ENCODE measurements at regions not wholly inside any gene's neighbourhood (a gene's known extent, or its start where the extent isn't known, plus 50 kb on each side); places are given as distances from the start of the nearest gene placed in this dataset.
"Not testable (repeated sequence)": the region's sequence is repeated elsewhere in the genome, so short reads cannot be mapped to it uniquely, and the experiment has no call there.

DNA sequence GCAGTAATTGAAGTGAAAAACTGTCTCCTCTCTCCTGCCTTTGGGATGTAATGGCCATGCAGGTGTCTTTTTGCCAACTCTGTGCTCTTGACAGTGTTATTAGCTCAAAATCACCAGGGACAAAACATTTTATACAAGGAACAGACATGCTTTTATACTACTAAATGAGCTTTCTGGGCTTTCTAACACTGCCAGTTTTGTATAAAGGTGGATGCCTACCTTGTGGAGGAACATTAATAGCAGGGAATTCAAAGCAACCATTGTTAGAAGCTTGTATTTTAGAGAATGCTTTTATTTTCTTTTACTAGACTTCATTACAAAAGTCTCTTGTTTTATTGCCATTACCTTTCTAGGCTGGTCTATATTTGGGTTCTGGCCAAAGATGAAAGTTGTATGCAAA is 54.7 kb upstream of the ARSJ start:
- no peak for DNase-seq

DNA sequence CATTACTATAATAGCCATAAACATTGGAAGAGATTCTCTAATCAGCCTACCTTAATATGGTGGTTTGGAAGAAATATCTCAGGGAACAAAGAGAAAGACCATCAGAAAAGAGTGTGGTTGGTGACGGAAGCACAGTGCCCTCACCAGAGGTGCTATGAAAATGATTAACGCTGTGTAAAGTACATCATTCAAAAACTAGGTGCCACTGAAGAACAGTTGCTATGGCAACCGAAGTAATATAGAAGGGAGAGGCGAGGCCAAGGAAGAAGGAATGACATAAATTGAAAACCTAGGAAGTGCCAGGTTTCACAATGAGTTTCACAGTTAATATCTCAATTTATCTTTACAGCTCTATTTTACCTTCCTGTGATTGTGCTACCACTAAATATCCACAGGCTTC is 57.0 kb upstream of the ARSJ start:
- DNase-seq, result no peak

DNA sequence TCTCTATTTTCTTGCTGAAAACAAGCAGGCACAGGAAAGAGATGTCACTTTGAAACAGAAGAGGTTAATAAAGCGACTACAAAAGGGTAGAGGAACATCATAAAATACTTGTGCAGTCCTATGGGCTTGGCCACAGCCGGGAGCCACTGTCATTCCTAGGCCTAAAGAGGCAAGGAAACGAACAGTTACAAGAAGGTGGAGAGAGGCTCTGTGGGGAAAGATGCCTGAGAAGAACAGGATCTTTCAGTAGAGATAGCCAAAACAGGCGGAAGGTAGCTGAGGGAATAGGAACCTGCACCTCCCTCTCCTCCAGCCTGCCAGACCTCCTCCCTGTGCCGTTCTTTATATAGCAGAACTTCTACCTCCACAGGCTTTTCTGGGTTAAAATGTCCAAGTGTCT is 57.4 kb upstream of the ARSJ start:
- no peak for DNase-seq

DNA sequence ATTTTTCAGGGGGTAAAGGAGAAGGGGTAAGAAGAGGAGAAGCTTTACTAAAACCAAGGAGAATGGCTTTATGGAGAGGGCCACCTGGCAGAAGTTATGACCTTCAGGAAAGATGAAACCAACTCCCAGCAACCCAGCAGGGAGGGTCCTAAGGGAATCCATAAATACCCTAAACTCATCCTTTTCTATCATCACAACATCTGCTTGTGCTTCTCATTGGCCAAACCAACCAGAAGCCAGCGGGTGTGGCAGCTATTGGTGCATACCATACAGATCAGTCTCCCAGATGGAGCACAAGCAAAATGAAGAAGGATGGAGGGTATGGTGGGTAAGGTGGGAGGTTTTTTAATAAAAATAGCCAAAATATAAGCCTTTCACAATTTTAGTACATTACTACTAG is 58.5 kb upstream of the ARSJ start:
- no peak for DNase-seq

DNA sequence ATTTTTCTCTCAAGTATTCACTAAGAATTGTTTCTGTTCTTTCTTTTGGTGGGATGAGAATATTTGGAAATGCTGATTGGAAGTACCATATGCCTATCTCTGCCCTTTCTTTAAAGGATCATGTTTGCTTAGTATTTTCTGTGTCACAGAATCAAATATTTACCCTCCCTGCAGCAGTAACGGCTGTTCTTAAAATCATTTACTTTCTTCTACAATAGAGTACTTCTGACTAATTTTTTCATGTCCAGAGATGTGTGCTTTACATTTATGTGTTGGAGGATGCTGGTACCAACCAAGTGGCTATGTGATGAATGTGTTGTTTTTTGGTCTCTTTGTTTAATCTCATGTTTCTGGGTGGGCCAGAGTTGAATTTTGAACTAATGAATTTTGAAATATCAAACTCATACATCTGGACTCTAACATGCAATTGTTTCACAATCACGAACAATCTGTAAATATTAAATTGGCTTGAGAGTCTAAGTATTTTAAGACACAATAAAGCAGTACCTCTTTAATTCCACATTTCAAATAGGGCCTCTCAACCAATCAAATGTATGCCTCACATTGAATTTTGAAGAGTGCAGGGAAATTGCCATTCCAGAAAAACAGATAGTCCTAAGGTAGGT is 59.4 kb upstream of the ARSJ start:
- no peak for DNase-seq

DNA sequence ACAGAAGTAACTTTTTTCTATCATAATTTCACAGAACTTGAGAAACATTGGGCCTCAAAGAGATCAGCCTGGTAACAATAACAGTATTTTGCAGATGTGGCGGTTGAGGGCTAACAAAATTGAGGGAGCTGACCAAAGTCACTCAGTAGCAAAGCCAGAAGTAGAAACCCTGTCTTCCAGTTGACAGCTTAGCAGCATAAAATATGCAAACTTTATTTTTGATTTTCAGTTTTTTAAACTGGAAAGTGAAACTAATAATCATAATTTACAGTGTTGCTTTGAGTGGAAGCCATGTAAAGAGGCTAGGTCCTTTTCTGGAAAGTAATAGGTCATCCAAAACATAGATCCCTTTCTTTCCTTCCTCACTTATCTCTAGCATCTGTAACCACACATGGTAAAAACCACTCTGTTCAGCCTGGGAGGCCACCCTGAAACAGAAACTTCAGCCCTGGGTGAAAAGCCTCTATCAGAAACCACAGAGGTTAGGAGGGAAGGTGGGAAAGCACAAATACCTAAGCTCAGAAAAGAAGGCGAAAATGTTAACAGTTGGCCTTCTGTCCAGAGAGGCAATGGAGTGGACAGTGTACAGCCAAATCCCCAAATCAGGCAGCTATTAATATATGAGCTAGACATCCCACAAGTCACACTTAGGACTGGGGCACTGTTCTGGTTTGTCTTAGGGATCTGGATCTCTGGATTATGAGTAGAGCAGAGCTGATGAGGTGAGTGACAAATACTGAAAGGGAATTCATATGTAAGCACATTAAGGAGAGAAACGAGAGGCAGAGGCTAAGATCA is 61.1 kb upstream of the ARSJ start:
- DNase-seq, result peak; percentile 71

DNA sequence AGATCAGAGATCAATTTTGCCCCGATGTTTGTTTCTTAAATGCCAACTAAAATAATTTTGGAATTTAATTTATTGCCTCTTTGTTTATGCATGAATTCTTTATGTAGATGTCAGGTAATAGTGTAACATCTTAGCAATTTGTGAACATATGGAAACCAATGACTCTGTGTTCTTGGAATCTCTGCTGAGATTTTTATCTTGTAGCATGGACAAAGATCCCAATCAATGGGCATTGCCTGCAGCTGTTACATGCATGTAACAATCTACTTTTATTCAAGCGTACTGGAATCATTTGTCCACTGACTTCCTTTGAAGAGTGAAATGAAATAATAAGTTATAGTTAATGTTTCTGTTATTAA is 61.6 kb upstream of the ARSJ start:
- DNase-seq, result peak; percentile 82

DNA sequence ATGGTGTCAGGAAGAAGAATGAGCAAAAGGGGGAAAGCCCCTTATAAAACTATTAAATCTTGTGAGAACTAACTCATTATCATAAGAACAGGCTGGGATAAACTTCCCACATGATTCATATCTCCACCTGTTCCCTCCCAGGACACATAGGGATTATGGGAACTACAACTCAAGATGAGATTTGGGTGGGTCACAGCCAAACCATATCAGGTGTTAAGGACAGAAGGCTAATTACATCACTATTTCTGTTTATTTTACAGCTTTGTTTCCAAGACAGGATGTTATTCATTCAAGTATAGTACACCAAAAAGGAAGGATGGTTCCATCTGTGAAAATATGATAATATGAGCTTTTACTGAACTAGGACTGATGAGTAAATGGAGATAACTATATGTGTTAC is 63.7 kb upstream of the ARSJ start:
- DNase-seq, result no peak

DNA sequence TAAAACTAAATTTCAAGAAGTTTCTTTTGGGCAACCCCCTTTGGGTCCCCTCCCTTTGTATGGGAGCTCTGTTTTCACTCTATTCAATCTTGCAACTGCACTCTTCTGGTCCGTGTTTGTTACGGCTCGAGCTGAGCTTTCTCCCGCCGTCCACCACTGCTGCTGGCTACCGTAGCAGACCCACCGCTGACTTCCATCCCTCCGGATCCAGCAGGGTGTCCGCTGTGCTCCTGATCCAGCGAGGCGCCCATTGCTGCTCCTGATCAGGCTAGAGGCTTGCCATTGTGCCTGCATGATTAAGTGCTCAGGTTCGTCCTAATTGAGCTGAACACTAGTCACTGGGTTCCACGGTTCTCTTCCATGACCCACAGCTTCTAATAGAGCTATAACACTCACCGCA is 64.9 kb upstream of the ARSJ start:
- DNase-seq, result not testable (repeated sequence)

DNA sequence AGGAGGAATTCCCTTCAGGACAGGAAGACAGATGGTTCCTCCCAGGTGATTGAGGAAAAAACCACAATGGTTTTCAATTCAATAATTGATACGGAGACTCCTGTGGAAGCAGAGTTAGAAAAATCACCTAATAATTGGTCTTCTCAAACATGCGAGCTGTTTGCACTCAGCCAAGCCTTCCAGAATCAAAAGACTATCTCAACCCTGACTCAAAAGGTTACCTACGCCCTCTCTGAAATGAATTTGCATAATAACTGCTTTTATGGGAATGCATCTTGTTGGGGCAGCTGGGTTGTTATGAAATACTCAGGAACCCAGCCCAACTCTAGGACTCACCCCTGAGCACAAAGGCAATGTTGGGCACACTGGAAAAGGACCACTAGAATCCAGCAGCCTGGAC is 66.9 kb upstream of the ARSJ start:
- no peak for DNase-seq

DNA sequence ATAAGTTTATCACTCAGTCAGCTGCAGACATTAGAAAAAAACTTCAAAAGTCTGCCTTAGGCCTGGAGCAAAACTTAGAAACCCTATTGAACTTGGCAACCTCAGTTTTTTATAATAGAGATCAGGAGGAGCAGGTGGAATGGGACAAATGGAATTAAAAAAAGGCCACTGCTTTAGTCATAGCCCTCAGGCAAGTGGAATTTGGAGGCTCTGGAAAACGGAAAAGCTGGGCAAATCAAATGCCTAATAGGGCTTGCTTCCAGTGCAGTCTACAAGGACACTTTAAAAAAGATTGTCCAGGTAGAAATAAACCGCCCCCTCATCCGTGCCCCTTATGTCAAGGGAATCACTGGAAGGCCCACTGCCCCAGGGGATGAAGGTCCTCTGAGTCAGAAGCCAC is 68.7 kb upstream of the ARSJ start:
- peak; percentile 44 for DNase-seq

DNA sequence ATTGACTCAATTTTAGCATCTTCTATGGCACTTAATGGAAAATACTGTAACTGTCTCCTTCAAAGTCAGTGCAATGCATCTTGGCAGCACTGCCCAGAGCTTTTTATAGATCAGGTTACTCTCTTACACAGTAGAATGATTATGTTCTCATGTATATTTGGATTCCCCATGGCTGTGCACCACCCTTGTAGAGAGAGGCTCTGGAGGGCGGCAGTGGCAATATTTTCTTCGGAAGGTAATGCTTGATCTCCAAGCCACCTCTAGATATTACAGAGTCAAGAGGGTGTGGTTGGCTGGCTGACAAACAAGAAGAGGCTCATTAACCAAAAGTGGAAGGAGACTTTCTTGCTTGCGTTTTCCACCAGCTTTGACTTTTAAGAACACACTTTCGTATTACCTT is 72.8 kb upstream of the ARSJ start:
- no peak for DNase-seq

DNA sequence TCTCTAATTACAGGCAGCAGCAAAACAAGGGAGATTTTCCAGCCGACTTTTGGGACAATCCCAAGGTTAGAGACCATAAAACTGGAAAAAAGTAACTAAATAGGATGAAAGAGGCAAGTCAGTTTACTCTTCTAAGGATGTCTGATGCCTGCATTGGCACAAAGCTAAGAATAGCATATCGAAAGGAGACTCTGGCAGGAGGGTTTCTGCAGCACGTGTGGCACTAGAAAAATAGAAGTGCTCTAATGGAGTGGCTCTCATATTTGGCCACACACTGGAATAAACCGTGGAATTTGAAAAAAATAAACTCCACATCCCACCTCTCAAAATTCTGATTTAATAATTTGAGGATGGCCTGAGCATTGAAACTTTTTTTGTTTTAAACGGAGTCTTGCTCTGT is 77.2 kb upstream of the ARSJ start:
- DNase-seq, result no peak

DNA sequence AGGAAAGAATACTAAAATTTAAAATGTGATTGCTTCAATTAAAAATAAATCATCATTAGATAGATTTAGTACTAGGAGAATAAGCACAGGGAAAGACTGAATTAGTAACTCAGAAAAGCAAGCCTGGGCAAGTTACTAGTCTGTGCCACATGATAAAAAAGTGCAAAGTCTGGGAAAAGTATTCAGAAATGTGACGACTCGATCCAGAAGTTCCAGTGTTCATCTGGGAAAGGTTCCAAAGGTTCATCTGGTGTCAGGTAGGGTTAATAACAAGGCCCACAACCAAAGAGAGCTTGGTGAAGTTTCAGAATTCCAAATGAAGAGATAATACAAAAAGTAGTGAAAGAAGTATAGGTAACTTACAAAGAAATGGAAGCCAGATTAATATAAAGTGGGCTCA is 78.3 kb upstream of the ARSJ start:
- DNase-seq, result no peak

DNA sequence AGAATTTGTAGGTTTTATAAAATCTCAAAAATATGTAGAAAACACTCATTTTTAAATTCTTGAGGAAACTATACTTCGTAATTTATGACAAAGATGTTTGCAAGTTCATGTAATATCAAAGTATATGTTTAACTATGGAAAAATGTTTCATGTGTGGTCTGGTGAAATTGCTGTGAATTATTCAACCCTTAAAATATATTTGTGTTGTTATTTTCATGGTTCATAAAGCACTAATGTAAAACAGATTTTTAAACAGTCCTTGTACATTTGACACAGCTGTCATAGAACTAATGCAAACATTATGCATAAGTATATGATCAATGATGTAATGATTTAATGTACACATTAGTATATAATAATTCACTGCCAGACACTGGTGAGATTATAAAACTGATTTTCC is 83.1 kb upstream of the ARSJ start:
- DNase-seq, result no peak

DNA sequence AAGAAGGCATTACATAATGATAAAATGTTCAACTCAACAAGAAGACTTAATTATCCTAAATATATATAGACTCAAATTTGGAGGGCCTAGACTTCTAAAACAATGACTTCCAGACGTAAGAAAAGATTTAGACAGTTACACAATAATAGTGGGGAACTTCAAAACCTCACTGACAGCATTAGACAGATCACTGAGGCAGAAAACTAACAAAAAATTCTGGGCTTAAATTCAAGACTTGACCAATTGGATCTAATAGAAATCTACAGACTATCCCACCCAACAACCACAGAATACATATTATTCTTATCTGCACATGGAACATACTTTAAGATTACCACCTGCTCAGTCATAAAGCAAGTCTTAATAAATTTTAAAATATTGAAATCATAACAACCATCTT is 93.3 kb upstream of the ARSJ start:
- DNase-seq, result no peak

DNA sequence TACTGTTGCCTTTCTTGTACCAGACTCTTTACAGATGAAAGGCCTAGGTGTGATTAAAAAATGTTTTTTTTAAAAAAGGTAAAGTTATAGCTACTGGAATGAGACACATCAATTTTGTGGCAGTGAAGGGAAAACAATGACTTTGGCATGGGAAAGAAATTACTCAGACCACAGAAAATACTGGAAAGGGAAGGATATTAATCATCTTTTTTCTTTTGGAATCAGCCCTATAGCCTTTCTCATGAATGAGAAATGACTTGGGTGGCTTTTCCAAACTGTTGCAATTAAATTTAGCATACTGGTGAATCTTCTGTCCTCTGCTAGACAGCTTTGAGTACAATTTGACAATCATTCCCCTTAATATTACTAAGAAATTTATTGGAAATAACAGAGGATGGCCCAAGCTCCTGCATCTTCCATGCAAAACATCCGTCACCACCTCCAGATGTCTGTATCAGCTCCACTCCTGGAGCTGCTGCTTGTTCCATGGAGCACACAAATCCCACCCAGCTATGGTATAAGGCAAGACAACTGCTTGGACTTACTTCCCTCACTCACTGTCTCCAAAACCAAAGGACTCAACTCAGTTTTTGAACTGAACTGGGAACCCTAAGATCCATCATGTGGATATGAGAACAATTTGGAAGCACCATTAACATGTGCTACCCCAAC is 97.6 kb upstream of the ARSJ start:
- peak; percentile 35 for DNase-seq

DNA sequence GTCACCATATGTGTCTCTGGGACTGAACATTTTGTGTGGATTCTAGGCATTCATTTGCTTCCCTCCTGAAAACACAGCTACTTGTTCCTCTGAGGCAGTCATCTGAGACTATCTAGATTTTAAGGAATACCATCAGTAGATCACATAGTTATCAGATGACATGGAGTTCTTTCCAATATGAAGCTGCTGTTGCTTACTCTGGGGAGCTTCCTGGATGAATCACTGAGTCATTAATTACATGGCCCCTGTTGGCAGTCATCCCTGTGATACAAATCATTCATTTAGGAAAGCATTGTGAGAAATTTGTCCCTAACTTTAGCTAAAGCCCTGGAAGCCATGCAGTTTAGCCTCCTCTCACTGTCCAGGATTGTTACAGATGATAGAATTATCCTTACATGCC is 98.2 kb upstream of the ARSJ start:
- peak; percentile 93 for DNase-seq

DNA sequence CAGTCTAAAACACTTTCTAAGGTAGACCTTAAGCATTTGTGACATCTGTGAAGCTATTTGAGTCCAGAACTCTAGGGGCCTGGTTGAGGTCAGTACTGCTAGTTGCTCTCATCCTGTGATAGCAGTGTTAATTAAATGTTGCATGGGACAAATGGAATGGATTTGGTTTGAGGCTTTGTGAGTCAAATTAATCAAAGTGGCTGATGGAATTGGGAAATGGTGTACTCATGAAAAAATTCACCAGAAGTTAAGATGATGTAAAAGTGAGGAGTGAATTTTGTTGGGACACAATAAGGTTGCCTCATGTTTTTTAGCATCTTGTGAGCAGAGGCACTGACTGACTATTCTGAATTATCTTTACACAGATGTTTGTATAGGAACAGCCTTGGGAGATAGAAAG is 99.2 kb upstream of the ARSJ start:
- DNase-seq, result peak; percentile 13

DNA sequence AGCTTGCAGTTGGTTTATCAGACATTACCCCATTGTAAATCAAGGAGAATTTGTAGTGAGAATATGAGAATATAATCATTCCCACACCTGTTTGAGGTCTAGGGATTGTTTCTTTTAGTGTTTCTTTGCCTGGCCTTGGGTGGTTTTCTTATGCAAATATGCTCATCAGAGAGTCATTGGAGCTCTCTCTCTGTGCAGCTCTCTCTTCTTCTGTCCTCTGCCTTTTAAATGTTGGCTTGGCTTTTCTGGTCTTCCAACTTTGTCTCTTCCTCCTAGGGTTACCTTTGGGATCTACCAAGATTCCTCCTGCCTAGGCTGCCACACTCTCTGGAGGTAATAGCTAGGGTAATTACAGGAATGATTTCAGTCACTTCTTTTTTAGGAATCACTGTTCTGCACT is 102.3 kb upstream of the ARSJ start:
- DNase-seq, result no peak

DNA sequence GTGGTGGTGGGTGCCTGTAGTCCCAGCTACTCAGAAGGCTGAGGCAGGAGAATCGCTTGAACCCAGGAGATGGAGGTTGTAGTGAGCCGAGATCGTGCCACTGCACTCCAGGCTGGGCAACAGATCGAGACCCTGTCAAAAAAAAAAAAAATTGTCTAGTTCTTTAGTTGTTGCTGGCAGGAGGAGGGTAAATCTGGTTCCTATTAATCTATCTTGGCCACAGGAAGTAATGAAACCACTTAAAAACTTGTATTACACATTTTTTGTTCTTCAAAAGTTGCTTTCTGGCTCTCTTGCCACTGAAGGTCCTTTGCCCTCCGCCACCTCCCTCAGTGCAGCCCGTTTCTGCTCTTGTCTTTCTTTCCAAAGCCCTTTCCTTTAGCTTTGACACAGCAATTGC is 102.9 kb upstream of the ARSJ start:
- DNase-seq, result no peak

DNA sequence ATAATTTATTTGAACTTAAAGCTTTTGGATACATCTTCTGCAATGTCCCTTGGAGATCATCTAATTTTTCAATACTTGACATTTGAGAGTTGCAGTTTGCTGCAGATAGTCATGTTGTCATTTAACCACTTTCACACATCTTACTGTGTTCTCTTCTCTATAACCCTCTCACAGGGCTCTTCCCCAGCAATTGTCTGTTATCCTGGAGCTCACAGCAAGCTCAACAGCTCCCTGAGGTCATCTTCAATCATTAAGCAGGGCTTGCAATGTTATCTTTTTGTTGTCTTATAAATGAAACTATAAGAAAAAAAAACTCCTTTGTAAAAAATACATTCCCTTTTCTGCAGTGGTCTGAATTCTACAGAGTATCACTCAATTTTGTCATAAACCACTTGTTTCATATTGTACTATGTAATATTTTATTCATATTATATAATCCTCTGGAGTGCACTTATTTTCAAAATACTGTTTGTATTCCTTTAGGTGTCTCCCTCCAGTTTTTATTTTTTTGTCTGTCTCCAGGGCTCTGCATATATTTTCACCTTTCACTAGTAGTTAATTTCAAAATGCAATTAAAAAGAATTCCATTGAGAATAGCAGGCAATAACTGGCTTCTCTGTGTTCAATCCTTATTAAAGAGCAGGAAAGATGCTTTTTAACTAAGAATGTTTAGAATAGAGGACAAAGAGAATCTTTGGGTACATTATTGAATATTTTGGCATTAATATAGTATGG is 106.3 kb upstream of the ARSJ start:
- DNase-seq, result no peak

DNA sequence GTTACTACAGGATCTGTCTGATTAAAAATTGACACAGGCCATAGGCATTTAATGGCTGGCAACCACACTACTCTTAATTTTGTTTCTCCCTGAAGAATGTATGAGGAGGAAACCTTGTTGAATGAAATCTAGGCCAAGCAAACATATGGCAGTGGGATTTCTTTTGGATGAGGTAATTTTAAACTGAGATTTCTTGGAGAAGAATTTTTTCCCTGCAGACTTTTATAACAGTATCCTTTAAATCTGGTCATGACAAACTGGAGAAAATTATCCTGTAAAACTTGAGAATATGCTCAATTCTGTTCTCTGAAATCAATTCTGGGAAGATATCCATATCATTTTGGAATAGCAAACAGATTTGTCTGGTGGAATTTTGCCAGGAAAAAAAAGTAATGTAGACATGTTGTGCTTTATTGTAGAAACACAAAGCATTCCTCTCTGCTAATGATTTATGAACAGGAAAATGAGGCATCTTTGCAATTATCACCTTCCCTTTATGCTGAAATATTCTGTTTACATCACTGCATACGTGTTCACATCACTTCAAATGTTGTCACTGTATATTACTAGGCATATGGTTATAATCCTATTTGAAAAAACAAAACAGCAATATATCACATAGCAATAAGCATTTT is 108.3 kb upstream of the ARSJ start:
- peak; percentile 90 for DNase-seq
